ENCODE measurements at regions not wholly inside any gene's neighbourhood (a gene's known extent, or its start where the extent isn't known, plus 50 kb on each side); places are given as distances from the start of the nearest gene placed in this dataset.

DNA sequence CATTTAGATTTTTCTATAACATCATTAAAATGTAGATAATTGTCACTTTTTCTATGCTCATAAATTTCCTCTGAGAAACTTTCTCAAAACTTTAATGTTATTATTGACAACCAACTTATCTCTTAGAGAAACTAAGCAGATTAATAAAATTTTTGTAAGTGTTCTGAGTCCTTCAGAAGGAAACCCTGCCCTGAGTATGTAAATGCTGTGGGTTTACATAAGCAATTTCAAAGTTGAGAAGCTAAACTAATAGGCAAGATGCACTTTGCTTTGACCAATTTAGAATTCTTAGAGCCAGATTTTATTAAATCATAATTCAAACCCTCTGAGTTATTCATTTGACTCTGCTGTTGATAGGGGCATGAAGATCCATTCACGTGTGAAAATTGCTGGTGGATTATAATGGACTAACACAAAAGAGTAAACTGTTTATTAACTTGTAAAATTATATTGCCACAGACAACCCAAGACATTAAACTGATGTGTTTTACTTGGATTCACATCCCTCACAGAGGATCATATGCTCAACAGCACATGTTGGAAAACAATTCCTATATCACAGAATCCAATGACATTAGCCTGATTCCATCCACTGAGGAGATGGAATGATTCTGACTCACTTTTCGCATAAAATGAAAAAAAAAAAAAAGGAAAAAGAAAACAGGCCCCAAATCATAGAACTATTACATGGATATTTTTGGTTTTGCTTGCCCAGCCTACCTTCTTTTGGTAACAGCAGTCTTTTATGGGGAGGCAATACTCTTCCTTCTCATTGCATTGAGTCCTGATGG, 453.7 kb upstream of the HTR2A start:
- TF ChIP-seq, protein P1, sequence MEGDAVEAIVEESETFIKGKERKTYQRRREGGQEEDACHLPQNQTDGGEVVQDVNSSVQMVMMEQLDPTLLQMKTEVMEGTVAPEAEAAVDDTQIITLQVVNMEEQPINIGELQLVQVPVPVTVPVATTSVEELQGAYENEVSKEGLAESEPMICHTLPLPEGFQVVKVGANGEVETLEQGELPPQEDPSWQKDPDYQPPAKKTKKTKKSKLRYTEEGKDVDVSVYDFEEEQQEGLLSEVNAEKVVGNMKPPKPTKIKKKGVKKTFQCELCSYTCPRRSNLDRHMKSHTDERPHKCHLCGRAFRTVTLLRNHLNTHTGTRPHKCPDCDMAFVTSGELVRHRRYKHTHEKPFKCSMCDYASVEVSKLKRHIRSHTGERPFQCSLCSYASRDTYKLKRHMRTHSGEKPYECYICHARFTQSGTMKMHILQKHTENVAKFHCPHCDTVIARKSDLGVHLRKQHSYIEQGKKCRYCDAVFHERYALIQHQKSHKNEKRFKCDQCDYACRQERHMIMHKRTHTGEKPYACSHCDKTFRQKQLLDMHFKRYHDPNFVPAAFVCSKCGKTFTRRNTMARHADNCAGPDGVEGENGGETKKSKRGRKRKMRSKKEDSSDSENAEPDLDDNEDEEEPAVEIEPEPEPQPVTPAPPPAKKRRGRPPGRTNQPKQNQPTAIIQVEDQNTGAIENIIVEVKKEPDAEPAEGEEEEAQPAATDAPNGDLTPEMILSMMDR (IDR thresholded peaks at IDR 0.05): no peak
- no peak for TF ChIP-seq POLR2A (IDR thresholded peaks at IDR 0.05)
